Sigmoid colon (tissue), 3 donors: ENCODE measurements at regions not wholly inside any gene's neighbourhood (a gene's known extent, or its start where the extent isn't known, plus 50 kb on each side); places are given as distances from the start of the nearest gene placed in this dataset.

Experiments used
- POLR2A ChIP-seq, 2 donors: fragments of 450-650 bp; IDR thresholded peaks; one replicate each; pipeline ENCODE4 v1.6.1; 2016; ENCODE audit warnings: antibody characterized with exemption in 2 of 2, mild to moderate bottlenecking in 2 of 2, moderate library complexity in 2 of 2
- TF ChIP-seq, protein P1 (sequence below), 4 experiments: fragments of 450-650 bp in 3 of 4; fragments of 200-600 bp in 1 of 4; IDR thresholded peaks; one replicate each; pipeline ENCODE4 v1.5.1; 2016 to 2019; ENCODE audit warnings: antibody characterized with exemption in 4 of 4, mild to moderate bottlenecking in 3 of 4, moderate library complexity in 2 of 4

DNA sequence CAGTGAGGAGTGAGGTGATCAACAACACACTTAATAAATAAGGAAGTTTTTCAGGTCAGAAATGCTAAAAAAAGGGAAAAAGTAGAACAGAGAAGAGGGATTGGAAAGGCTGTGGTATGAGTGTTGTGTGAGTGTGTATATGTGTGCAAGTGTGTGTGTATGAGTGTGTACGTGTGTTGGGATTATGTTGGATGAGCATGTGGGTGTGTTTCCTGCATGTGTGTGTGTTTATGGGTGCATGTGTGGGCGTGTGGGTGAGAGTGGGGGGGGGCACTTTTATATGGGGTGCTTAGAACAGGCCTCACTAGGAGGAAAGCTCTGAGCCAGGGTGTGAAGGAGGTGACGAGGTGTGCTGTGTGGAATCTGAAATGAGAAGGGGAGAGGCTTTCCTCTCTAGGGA lies 116.8 kb upstream of the SLC22A23 start:
- TF ChIP-seq POLR2A (IDR thresholded peaks at IDR 0.05): no peak
- TF ChIP-seq, protein P1, sequence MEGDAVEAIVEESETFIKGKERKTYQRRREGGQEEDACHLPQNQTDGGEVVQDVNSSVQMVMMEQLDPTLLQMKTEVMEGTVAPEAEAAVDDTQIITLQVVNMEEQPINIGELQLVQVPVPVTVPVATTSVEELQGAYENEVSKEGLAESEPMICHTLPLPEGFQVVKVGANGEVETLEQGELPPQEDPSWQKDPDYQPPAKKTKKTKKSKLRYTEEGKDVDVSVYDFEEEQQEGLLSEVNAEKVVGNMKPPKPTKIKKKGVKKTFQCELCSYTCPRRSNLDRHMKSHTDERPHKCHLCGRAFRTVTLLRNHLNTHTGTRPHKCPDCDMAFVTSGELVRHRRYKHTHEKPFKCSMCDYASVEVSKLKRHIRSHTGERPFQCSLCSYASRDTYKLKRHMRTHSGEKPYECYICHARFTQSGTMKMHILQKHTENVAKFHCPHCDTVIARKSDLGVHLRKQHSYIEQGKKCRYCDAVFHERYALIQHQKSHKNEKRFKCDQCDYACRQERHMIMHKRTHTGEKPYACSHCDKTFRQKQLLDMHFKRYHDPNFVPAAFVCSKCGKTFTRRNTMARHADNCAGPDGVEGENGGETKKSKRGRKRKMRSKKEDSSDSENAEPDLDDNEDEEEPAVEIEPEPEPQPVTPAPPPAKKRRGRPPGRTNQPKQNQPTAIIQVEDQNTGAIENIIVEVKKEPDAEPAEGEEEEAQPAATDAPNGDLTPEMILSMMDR (IDR thresholded peaks at IDR 0.05): no peak
